NCI-H2171 (cell line): ENCODE measurements at regions not wholly inside any gene's neighbourhood (a gene's known extent, or its start where the extent isn't known, plus 50 kb on each side); places are given as distances from the start of the nearest gene placed in this dataset.
A peak's percentile ranks its signal among the peaks of the same experiment; 100 is the strongest.
"Not testable (repeated sequence)": the region's sequence is repeated elsewhere in the genome, so short reads cannot be mapped to it uniquely, and the experiment has no call there.

Source experiments
- DNase-seq: peaks from one replicate; lab custom pipeline; 2025; lab: John Stamatoyannopoulos, UW

- no peak for DNase-seq
Observed at GRCh38 chr2:180695586-180696401, 284.6 kb upstream of the UBE2E3 start.

GRCh38 chr2:180694445-180695421, 285.7 kb upstream of the UBE2E3 start:
- no peak for DNase-seq

DNA sequence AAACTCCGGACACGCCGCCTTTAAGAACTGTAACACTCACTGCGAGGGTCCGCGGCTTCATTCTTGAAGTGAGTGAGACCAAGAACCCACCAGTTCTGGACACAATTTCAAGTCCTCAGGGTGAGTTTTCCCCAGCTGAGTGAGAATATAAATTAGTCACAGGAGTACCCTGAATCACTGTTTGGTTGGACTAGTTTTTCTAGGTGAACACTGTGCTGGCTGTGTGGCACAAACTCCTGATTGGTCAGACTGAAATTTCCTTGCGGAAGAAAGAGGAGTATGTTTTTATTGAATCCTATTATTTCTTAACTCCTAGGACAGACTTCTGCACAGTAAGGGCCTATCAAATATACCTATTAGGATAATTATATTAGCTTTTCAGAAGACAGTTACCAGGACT, 288.1 kb upstream of the UBE2E3 start:
- DNase-seq: no peak

DNA sequence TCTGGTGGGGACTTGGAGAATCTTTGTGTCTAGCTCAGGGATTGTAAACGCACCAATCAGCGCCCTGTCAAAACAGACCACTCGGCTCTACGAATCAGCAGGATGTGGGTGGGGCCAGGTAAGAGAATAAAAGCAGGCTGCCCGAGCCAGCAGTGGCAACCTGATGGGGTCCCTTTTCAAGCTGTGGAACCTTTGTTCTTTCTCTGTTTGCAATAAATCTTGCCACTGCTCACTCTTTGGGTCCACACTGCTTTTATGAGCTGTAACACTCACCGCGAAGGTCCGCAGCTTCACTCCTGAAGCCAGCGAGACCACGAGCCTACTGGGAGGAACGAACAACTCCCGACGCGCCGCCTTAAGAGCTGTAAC, 288.6 kb upstream of the UBE2E3 start:
- DNase-seq: not testable (repeated sequence)

DNA sequence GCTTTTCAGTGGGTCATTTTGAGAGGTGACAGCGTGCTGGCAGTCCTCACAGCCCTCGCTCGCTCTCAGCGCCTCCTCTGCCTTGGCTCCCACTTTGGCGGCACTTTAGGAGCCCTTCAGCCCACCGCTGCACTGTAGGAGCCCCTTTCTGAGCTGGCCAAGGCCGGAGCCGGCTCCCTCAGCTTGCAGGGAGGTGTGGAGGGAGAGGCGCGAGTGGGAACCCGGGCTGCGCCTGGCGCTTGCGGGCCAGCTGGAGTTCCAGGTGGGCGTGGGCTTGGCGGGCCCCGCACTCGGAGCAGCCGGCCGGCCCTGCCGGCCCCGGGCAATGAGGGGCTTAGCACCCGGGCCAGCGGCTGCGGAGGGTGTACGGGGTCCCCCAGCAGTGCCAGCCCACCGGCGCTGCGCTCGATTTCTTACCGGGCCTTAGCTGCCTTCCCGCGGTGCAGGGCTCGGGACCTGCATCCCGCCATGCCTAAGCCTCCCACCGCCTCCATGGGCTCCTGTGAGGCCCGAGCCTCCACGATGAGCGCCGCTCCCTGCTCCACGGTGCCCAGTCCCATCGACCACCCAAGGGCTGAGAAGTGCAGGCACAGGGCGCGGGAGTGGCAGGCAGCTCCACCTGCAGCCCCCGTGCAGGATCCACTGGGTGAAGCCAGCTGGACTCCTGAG, 289.1 kb upstream of the UBE2E3 start:
- DNase-seq: not testable (repeated sequence)

DNA sequence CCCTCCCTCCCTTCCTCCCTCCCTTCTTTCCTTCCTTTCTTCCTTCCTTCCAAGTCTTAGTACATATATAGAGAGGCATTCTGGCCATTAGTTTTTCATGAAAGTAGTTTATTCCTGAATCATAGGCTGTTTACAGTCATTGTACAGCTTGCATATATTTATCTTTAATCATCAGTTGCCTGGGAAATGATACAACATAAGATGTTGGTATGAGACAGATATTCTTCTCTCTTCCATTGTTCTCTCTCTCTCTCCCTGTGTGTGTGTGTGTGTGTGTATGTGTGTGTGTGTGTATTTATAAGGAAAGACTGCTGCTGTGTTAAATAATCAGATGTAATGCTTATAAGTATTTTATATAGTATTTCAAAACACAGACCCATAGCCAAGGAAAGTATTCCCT, 289.8 kb upstream of the UBE2E3 start:
- no peak for DNase-seq

DNA sequence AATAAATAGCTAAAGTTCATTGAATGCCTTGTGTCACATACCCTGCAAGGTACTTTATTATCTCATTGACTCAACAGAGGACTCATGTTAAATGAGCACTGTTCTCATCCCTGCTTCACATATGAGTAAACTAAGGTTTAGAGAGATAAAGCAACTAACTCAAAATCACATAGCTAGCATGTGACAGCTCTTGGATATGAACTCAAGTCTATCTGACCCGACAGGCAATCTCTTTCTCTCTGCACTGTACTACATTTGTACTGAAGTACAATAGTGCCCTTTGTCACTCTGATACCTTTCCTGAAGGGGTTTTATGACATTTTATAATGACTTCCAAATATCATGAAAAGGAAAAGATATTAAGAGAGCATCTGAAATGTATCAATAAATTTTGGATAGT, 297.5 kb upstream of the UBE2E3 start:
- DNase-seq: no peak

GRCh38 chr2:180679693-180680092, 300.7 kb upstream of the UBE2E3 start:
- DNase-seq: no peak

GRCh38 chr2:180678625-180678972, 301.8 kb upstream of the UBE2E3 start:
- DNase-seq: no peak

GRCh38 chr2:180677930-180678624, 302.3 kb upstream of the UBE2E3 start:
- DNase-seq: no peak

DNA sequence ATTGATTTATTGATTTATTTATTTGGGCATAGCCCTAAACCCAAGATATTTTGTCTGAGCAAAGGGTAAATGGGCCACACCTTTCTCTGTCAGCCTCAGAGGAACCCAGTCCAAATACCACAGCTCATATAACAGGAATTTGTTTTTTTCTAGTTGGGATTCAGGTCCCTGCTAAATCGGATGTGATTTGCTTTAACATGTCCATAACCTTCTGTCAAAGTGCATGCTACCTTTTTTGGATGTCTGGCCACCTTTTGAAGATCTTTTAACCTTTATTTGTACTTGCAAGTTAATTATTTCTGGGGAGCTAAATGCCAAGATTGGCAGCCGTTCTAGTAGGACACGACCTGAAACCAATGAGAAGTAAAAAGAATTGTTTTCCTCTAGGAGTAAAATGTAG, 303.2 kb upstream of the UBE2E3 start:
- no peak for DNase-seq

GRCh38 chr2:180676520-180677025, 303.8 kb upstream of the UBE2E3 start:
- DNase-seq: no peak

DNA sequence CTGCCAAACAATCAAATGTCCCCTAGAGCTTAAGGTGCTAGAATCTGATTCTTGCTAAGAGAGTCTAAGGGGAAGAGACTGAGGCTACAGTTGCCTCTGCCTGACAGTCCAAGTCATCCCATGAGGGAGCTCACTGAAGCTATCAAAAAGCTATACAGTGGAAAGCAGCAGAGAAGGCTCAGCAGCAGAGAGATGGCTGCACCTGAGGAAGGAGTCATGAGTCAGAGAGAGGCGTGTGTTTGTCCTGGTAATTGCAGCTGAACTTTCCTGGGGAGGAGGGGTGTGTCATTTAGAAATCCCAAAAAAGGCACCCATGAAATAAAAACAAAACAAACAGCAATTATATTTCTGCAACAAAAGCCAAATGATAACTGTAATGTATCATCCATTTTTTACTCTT, 305.2 kb upstream of the UBE2E3 start:
- no peak for DNase-seq

DNA sequence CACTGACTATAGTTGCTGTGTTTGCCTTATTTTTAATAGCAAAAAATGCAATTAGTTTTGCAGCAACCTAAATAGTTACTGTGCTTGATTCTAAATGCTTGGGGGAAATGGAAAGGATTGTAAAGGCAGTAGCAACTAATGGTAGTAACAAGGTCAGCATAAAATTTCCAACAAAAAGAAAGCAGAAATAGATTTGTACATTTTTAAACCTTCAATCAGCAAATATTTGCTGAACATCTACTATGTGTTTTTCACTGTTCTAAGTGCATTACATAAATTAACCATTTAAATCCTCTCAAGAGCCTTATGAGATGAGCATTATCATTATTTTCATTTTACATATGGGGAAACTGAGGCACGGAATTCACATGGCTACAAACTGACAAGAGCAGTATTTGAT, 308.0 kb upstream of the UBE2E3 start:
- DNase-seq: no peak

- no peak for DNase-seq
Observed at GRCh38 chr2:180670302-180671003, 310.0 kb upstream of the UBE2E3 start.

- DNase-seq: peak; percentile 24
Observed at GRCh38 chr2:180669016-180669415, 311.4 kb upstream of the UBE2E3 start.

DNA sequence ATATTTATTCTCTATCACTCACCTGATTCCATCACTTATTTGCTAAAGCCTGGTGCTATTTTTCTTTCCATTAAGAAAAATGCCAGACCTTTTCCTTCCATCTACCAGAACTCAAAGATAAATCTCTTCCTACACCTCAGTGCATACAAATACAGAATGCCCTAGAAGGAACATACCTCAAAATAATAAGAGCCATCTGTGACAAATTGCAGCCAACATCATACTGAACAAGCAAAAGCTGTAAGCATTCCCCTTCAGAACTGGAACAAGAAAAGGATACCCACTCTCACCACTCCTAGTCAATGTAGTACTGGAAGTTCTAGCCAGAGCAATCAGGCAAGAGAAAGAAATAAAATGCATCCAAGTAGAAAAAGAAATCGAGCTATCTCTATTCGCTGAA, 315.9 kb upstream of the UBE2E3 start:
- no peak for DNase-seq

GRCh38 chr2:180662941-180663471, 317.4 kb upstream of the UBE2E3 start:
- no peak for DNase-seq

DNA sequence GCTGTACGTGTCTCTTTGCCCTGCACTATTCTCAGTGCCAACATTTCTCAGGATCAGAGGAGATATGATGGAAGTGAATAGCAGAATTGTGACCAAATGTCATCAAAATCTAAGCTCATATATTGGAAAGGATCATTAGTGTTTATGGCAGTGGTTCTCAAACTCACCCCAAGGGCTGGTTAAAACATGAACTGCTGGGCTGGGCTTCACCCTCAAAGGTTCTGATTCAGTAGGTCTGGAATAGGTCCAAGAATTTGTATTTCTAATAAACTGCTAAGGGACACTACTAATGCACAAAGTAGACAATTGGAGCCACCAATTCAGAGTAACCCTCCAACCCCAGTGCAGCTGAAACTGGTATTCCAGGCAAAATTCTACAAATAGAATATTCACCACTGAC, 317.9 kb upstream of the UBE2E3 start:
- DNase-seq: no peak

- no peak for DNase-seq
Observed at GRCh38 chr2:180661686-180662030, 318.7 kb upstream of the UBE2E3 start.
